ENCODE measurements at regions not wholly inside any gene's neighbourhood (a gene's known extent, or its start where the extent isn't known, plus 50 kb on each side); places are given as distances from the start of the nearest gene placed in this dataset.

GRCh38 chr14:53350866-53351265, 197.7 kb upstream of the DDHD1 start:
- no peaks in the 10 kb centered on the region for H3K36me3 ChIP-seq (ENCODE audit: control insufficient read depth, insufficient read depth, low read length)
- H3K4me1 ChIP-seq (ENCODE audit: control insufficient read depth, insufficient read depth, low read length, poor library complexity, severe bottlenecking): no peaks in the 10 kb centered on the region
- no peaks in the 10 kb centered on the region for H3K9me3 ChIP-seq (ENCODE audit: control insufficient read depth, low read length)
- DNase-seq: no peak
- no peak overlapping the region for H3K27ac ChIP-seq (ENCODE audit: insufficient read depth, low read length, poor library complexity, severe bottlenecking)
- H3K4me3 ChIP-seq (ENCODE audit: insufficient read depth, low read depth, low read length, poor library complexity, severe bottlenecking): no peak overlapping the region
- H3K27me3 ChIP-seq (replicated peaks; ENCODE audit: control insufficient read depth, insufficient read depth, low read length, poor library complexity, severe bottlenecking): no peaks in the 10 kb centered on the region

- H3K4me3 ChIP-seq (ENCODE audit: insufficient read depth, low read depth, low read length, poor library complexity, severe bottlenecking): no peak overlapping the region
Observed at GRCh38 chr14:53350429-53350828, 197.3 kb upstream of the DDHD1 start.

GRCh38 chr14:53346988-53347387, 193.9 kb upstream of the DDHD1 start:
- no peaks in the 10 kb centered on the region for H3K36me3 ChIP-seq (ENCODE audit: control insufficient read depth, insufficient read depth, low read length)
- no peaks in the 10 kb centered on the region for H3K27me3 ChIP-seq (replicated peaks; ENCODE audit: control insufficient read depth, insufficient read depth, low read length, poor library complexity, severe bottlenecking)
- H3K4me1 ChIP-seq (ENCODE audit: control insufficient read depth, insufficient read depth, low read length, poor library complexity, severe bottlenecking): no peaks in the 10 kb centered on the region
- DNase-seq: no peak
- no peak overlapping the region for H3K4me3 ChIP-seq (ENCODE audit: insufficient read depth, low read depth, low read length, poor library complexity, severe bottlenecking)
- no peaks in the 10 kb centered on the region for H3K9me3 ChIP-seq (ENCODE audit: control insufficient read depth, low read length)
- H3K27ac ChIP-seq (ENCODE audit: insufficient read depth, low read length, poor library complexity, severe bottlenecking): no peak overlapping the region

More at GRCh38 chr14:53350429-53350828, 197.3 kb upstream of the DDHD1 start:
- H3K27me3 ChIP-seq (replicated peaks; ENCODE audit: control insufficient read depth, insufficient read depth, low read length, poor library complexity, severe bottlenecking): no peaks in the 10 kb centered on the region
- H3K27ac ChIP-seq (ENCODE audit: insufficient read depth, low read length, poor library complexity, severe bottlenecking): no peak overlapping the region
- no peaks in the 10 kb centered on the region for H3K4me1 ChIP-seq (ENCODE audit: control insufficient read depth, insufficient read depth, low read length, poor library complexity, severe bottlenecking)
- DNase-seq: no peak
- no peaks in the 10 kb centered on the region for H3K36me3 ChIP-seq (ENCODE audit: control insufficient read depth, insufficient read depth, low read length)
- no peaks in the 10 kb centered on the region for H3K9me3 ChIP-seq (ENCODE audit: control insufficient read depth, low read length)

- Histone ChIP-seq H3K4me3 (ENCODE audit: insufficient read depth, low read depth, low read length, poor library complexity, severe bottlenecking) (no peak overlapping the region), H3K27me3 (replicated peaks; ENCODE audit: control insufficient read depth, insufficient read depth, low read length, poor library complexity, severe bottlenecking) (no peaks in the 10 kb centered on the region), H3K9me3 (ENCODE audit: control insufficient read depth, low read length) (no peaks in the 10 kb centered on the region), H3K4me1 (ENCODE audit: control insufficient read depth, insufficient read depth, low read length, poor library complexity, severe bottlenecking) (no peaks in the 10 kb centered on the region), H3K27ac (ENCODE audit: insufficient read depth, low read length, poor library complexity, severe bottlenecking) (no peak overlapping the region), H3K36me3 (ENCODE audit: control insufficient read depth, insufficient read depth, low read length) (no peaks in the 10 kb centered on the region)
- DNase-seq: no peak
Observed at GRCh38 chr14:53341324-53341723, 188.2 kb upstream of the DDHD1 start.

GRCh38 chr14:53338192-53338591, 185.1 kb upstream of the DDHD1 start:
- Histone ChIP-seq H3K4me1 (ENCODE audit: control insufficient read depth, insufficient read depth, low read length, poor library complexity, severe bottlenecking) (no peaks in the 10 kb centered on the region), H3K9me3 (ENCODE audit: control insufficient read depth, low read length) (no peaks in the 10 kb centered on the region), H3K27me3 (replicated peaks; ENCODE audit: control insufficient read depth, insufficient read depth, low read length, poor library complexity, severe bottlenecking) (no peaks in the 10 kb centered on the region), H3K36me3 (ENCODE audit: control insufficient read depth, insufficient read depth, low read length) (no peaks in the 10 kb centered on the region), H3K4me3 (ENCODE audit: insufficient read depth, low read depth, low read length, poor library complexity, severe bottlenecking) (no peak overlapping the region), H3K27ac (ENCODE audit: insufficient read depth, low read length, poor library complexity, severe bottlenecking) (no peak overlapping the region)
- no peak for DNase-seq

- Histone ChIP-seq H3K4me3 (ENCODE audit: insufficient read depth, low read depth, low read length, poor library complexity, severe bottlenecking) (no peak overlapping the region), H3K4me1 (ENCODE audit: control insufficient read depth, insufficient read depth, low read length, poor library complexity, severe bottlenecking) (no peaks in the 10 kb centered on the region), H3K27ac (ENCODE audit: insufficient read depth, low read length, poor library complexity, severe bottlenecking) (no peak overlapping the region), H3K36me3 (ENCODE audit: control insufficient read depth, insufficient read depth, low read length) (no peaks in the 10 kb centered on the region), H3K27me3 (replicated peaks; ENCODE audit: control insufficient read depth, insufficient read depth, low read length, poor library complexity, severe bottlenecking) (no peaks in the 10 kb centered on the region), H3K9me3 (ENCODE audit: control insufficient read depth, low read length) (no peaks in the 10 kb centered on the region)
- no peak for DNase-seq
Observed at GRCh38 chr14:53336729-53337128, 183.6 kb upstream of the DDHD1 start.

GRCh38 chr14:53333809-53334208, 180.7 kb upstream of the DDHD1 start:
- Histone ChIP-seq H3K4me3 (ENCODE audit: insufficient read depth, low read depth, low read length, poor library complexity, severe bottlenecking) (no peak overlapping the region), H3K27ac (ENCODE audit: insufficient read depth, low read length, poor library complexity, severe bottlenecking) (no peak overlapping the region), H3K9me3 (ENCODE audit: control insufficient read depth, low read length) (no peaks in the 10 kb centered on the region), H3K27me3 (replicated peaks; ENCODE audit: control insufficient read depth, insufficient read depth, low read length, poor library complexity, severe bottlenecking) (no peaks in the 10 kb centered on the region), H3K4me1 (ENCODE audit: control insufficient read depth, insufficient read depth, low read length, poor library complexity, severe bottlenecking) (no peaks in the 10 kb centered on the region), H3K36me3 (ENCODE audit: control insufficient read depth, insufficient read depth, low read length) (no peaks in the 10 kb centered on the region)
- DNase-seq: no peak

GRCh38 chr14:53331921-53332320, 178.8 kb upstream of the DDHD1 start:
- Histone ChIP-seq H3K27me3 (replicated peaks; ENCODE audit: control insufficient read depth, insufficient read depth, low read length, poor library complexity, severe bottlenecking) (no peaks in the 10 kb centered on the region), H3K9me3 (ENCODE audit: control insufficient read depth, low read length) (no peaks in the 10 kb centered on the region), H3K4me1 (ENCODE audit: control insufficient read depth, insufficient read depth, low read length, poor library complexity, severe bottlenecking) (no peaks in the 10 kb centered on the region), H3K27ac (ENCODE audit: insufficient read depth, low read length, poor library complexity, severe bottlenecking) (no peak overlapping the region), H3K4me3 (ENCODE audit: insufficient read depth, low read depth, low read length, poor library complexity, severe bottlenecking) (no peak overlapping the region), H3K36me3 (ENCODE audit: control insufficient read depth, insufficient read depth, low read length) (no peaks in the 10 kb centered on the region)
- DNase-seq: no peak

- Histone ChIP-seq H3K27ac (ENCODE audit: insufficient read depth, low read length, poor library complexity, severe bottlenecking) (no peak overlapping the region), H3K9me3 (ENCODE audit: control insufficient read depth, low read length) (no peaks in the 10 kb centered on the region), H3K4me3 (ENCODE audit: insufficient read depth, low read depth, low read length, poor library complexity, severe bottlenecking) (no peak overlapping the region), H3K27me3 (replicated peaks; ENCODE audit: control insufficient read depth, insufficient read depth, low read length, poor library complexity, severe bottlenecking) (no peaks in the 10 kb centered on the region), H3K4me1 (ENCODE audit: control insufficient read depth, insufficient read depth, low read length, poor library complexity, severe bottlenecking) (no peaks in the 10 kb centered on the region), H3K36me3 (ENCODE audit: control insufficient read depth, insufficient read depth, low read length) (no peaks in the 10 kb centered on the region)
- no peak for DNase-seq
Observed at GRCh38 chr14:53331247-53331646, 178.1 kb upstream of the DDHD1 start.

- Histone ChIP-seq H3K4me1 (ENCODE audit: control insufficient read depth, insufficient read depth, low read length, poor library complexity, severe bottlenecking) (no peaks in the 10 kb centered on the region), H3K4me3 (ENCODE audit: insufficient read depth, low read depth, low read length, poor library complexity, severe bottlenecking) (no peak overlapping the region), H3K27ac (ENCODE audit: insufficient read depth, low read length, poor library complexity, severe bottlenecking) (no peak overlapping the region), H3K9me3 (ENCODE audit: control insufficient read depth, low read length) (no peaks in the 10 kb centered on the region), H3K27me3 (replicated peaks; ENCODE audit: control insufficient read depth, insufficient read depth, low read length, poor library complexity, severe bottlenecking) (no peaks in the 10 kb centered on the region), H3K36me3 (ENCODE audit: control insufficient read depth, insufficient read depth, low read length) (no peaks in the 10 kb centered on the region)
- no peak for DNase-seq
Observed at GRCh38 chr14:53330441-53330840, 177.3 kb upstream of the DDHD1 start.

- no peaks in the 10 kb centered on the region for H3K9me3 ChIP-seq (ENCODE audit: control insufficient read depth, low read length)
- no peak for DNase-seq
- no peaks in the 10 kb centered on the region for H3K36me3 ChIP-seq (ENCODE audit: control insufficient read depth, insufficient read depth, low read length)
- H3K27me3 ChIP-seq (replicated peaks; ENCODE audit: control insufficient read depth, insufficient read depth, low read length, poor library complexity, severe bottlenecking): no peaks in the 10 kb centered on the region
- no peaks in the 10 kb centered on the region for H3K4me1 ChIP-seq (ENCODE audit: control insufficient read depth, insufficient read depth, low read length, poor library complexity, severe bottlenecking)
- H3K27ac ChIP-seq (ENCODE audit: insufficient read depth, low read length, poor library complexity, severe bottlenecking): no peak overlapping the region
- H3K4me3 ChIP-seq (ENCODE audit: insufficient read depth, low read depth, low read length, poor library complexity, severe bottlenecking): no peak overlapping the region
Observed at GRCh38 chr14:53328841-53329240, 175.7 kb upstream of the DDHD1 start.

All from effector memory CD4-positive, alpha-beta T cell (primary cell).